Renal pelvis (tissue), 1 donor: ENCODE measurements at regions not wholly inside any gene's neighbourhood (a gene's known extent, or its start where the extent isn't known, plus 50 kb on each side); places are given as distances from the start of the nearest gene placed in this dataset.
"Not testable (repeated sequence)": the region's sequence is repeated elsewhere in the genome, so short reads cannot be mapped to it uniquely, and the experiment has no call there.

Experiments
- DNase-seq: peaks from one replicate; pipeline ENCODE4 v3.0.0-alpha.2; 2013

DNA sequence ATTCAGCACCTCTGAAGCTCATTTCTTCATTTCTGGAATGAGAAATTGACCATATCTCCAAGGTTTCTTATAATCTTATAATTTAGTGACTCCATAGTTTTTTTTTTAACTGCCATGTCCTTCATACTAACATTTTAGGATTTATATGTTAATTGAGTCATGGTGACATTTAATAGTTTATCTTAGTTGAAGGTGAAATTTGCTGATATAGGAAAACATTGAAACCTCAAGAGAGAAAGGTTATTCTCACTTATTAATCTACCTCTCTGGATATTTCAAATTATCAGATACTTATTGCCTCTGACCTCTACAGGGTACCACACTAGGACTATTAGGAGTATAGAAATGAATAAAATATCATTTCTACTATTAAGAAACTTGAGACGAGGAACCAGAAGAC, 499.0 kb downstream of the NUP35 start:
- no peak for DNase-seq

DNA sequence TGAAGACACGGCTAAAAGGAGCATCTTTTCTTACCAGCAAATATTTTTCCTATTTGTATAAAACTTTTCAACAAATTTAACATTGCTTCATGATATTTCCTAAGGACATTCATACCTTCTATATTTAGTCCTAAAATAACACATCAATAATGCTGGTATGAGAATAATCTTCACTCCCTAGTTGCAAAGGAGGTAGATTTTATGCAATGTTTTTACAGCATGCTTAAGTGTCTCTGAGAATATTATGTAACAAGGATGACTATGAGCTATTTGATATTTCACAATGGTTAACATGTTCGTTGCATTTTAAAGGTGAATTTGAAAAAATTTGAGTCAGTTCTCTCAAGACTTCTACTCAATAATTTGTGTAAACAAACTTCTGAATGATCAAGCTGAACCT, 506.7 kb downstream of the NUP35 start:
- no peak for DNase-seq

DNA sequence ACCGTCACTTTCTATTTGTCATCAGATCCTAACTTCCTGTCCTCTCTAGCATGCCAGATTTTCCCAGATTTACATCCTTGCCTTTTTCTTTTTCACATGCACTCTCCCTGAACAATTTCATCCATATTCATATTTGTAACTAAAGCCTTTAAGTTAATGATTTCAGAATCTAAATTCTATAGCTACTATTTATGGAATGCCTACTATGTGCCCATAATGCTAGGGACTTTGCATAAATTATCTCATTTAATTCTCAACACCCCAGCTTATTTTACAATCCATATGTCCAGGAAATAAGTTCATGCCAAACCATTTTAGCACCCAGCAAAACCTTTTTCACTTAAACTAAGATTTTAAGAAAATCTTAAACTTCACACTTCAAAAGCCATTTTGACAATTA, 531.9 kb downstream of the NUP35 start:
- no peak for DNase-seq

DNA sequence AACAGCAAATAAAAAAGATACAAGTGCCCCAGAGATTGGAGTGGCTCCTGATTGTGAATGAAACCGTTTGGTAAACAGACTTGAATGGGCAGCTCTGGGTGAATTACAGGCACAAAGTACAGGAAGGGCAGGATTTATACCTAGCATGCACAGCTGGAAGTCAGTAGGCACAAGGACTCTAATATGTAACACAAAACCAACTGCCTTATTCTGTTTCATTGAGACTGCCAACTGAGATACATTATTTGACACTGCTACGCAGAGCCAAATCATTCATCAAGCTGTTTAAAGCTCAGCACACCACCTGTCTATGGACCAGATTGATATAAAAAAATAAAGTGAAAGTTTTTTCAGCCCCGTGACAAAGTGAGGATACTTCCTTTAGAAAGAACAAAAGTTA, 541.2 kb downstream of the NUP35 start:
- peak; percentile 4 for DNase-seq

DNA sequence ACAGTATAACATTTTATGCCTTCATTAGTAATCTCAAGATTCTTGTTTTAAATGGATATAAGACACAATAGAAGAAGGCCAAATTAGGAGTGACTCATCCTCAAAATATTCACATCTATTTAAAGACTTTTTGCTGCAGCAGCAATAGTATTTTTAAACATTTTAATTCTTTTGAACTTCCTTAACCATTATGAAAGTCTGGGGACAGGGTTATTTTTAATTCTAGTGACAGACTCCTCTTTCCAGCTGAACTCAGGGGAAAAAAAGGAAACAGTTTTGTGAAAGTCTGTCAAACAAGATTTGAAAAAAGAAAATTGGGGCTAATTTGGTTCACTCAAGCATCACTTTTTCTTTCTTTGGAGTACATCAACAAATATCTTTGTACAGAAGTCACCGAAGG, 541.8 kb downstream of the NUP35 start:
- peak; percentile 1 for DNase-seq

DNA sequence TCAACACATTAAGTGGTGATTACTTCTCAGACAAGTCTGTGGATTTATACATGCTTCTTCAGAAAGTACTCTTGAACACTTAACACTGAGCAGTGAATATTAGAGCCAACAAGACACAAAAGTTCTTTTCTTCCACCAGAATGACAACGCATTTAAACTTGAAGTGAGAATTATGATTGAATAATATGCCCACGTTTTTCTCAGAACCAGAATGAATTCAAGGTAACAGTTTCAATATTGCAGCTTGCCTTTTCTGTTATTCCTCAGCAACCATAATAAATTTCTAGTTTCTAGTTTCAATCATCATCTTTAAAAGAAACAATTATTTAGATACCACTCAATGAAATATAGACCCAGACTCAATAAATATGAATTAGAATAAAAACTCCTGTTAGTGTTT, 547.0 kb downstream of the NUP35 start:
- DNase-seq: no peak

DNA sequence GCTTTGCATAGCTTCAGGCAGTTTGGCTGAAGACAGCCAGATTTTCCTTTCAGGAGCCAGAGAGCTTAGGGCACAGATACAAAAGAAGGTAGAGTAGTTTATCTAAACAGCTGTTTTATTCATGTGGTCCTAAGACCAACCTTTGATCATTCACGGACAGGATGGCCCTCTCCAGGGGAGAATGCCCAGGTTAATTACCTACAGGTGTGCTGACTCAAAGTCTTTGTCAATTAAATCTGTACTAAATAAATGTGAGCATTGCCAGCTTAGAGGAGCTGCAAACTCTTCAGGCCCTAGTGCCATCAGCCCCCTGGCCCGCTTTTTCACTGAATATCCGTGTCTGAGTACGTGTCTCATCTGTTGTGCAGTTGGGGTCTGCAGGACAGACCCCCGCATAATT, 554.7 kb downstream of the NUP35 start:
- DNase-seq: no peak

DNA sequence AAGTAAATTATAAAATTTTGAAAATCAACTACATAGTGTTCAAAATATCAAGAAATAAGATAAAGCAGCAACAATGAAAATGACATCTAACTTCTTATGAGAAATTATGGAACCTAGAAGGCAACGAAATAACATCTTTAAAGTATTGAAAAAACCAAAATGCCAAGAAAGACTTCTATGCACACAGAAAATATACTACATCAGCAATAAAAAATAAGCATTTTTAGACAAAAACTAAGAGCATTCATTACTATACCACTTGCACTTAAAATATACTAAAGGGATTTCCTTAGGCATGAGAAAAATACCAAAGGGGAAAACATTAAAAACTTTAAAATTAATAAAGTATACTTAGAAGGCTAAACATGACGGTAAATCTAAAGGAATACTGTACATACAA, 556.3 kb downstream of the NUP35 start:
- DNase-seq: no peak

DNA sequence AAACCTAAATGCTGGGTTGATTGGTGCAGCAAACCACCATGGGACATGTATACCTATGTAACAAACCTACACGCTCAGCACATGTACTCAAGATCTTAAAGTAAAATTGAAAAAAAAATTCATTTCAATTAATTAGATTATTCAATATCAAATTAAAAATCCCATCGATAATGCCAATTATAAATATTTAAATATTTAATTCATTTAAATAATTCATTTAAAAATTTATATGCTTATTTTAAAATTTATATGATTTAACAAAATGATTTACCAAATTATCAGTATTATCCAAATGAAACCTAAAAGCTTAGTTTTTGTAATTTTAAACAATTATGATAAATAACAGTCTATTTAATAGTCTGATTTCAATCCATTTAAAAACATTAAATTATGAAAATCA, 560.4 kb downstream of the NUP35 start:
- no peak for DNase-seq

DNA sequence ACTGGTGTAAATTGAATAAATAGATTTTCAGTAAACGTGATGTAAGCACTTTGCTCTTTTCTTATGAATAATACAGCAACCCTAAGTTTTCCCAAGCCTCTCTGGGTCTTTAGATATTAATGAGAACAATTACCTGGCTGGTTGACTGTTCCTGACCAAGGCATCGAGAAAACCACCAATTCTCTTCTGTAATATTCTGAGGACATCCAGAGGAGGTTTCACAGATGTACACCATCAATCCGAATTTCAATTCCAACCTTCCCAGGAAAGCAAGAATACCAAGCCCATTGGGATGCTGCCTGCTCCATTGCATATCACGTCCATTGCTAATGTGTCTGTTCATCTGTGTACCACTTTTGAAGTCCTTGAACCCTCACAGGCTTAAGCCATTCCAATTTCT, 571.8 kb downstream of the NUP35 start:
- DNase-seq: no peak

DNA sequence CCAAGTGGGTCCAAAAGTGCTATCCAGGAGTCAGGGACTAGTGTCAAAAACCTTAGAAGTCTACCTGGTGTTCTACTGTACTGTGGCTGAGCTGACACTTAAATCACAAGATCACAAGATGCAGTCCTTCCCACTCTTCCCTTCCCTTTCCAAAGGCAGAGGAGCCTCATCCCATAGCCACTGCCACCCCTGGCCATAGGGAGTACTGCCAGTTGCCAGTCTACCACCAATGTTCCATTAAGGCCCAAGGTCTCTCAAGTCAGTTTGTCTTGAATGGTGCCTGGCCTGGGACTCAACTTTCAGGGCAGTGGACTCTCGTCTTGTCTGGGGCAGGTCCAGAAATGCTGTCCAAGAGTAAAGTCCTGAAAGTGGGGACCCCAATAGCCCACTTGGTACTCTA, 585.6 kb downstream of the NUP35 start:
- DNase-seq: no peak

DNA sequence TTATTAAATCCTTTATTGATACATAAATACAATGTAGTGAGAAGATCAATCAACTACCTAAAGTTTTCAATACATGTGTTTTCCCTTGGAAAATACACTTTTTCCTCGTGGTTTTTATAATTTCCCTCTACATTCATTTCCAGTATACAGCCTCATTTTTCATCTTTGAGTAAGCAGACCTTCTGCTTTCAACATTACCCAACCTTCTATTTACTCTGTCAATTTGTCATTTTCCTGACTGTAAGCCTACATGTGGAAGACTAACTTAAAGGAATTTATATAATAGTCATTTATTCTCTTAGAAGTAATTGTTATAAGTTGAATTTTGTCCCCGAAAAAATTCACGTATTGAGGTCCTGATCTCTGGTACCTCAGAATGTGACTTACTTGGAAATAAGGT, 594.0 kb downstream of the NUP35 start:
- DNase-seq: no peak

DNA sequence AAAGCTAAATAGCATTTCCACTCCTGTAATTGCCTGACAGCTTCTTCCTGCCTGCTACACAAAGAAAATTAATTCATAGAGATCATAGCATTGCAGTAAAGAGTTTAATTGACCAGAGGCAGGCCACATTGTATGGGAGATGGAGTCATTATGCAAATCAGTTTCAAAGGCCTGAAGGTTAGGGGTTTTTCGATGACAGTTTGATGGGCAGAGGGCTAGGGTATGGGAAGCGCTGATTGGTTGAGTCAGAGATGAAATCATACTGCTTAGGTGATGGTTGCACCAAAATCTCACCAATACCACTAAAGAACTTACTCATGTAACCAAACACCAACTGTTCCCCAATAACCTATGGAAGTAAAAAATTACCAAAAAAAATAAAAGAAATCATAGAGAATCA, 599.0 kb downstream of the NUP35 start:
- no peak for DNase-seq

DNA sequence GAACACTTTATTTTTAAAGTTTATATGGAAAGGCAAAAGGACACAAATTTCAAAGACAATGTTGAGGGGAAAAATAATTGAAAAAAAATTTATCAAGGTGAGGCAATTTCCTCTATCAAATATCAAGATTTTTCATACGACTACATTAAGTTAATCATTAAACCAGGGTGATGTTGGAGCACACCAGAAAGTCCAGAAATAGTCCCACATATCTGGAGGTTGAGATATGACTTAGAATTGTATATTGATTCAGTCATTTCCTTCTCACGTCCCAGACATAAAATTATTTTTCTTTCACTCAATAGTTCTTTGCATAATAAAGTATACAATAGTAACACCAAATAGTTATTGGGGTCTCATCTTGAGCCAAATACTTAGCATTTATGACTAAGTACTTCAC, 605.1 kb downstream of the NUP35 start:
- no peak for DNase-seq

DNA sequence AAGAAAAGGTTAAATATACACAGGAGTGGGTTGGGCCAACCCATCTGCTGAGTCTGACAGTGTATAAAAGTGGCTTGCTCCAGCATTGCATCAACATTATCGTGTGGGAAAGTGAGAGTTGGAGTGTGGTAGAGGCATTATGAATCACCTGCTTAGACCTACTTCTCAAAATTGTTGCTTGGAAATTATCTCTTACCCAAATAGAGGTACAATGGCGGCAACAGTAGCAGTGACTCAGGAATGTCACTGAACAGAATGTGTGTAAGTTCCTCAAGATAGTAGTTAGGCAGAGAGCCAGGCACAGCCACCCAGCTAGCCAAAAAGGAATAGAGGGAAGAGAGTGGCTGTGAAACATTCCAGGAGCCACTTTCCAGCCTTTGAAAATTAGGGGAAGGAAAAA, 616.0 kb downstream of the NUP35 start:
- no peak for DNase-seq

DNA sequence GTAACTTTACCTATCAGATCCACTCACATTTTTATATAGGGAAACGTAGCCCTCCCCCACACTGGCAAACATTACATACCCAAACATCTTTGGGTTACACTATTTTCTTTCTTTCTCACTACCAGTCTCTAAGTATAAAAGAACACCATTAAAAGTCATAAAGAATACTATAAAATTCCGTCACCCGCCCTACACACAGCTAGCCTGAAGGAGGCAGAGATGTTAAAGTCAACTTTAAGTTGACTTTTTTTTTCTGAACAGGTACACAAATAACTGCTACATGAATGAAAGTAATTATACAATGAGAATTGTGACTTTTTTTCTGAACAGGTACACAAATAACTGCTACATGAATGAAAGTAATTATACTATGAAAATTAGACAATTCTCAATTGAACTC, 628.3 kb downstream of the NUP35 start:
- DNase-seq: no peak

DNA sequence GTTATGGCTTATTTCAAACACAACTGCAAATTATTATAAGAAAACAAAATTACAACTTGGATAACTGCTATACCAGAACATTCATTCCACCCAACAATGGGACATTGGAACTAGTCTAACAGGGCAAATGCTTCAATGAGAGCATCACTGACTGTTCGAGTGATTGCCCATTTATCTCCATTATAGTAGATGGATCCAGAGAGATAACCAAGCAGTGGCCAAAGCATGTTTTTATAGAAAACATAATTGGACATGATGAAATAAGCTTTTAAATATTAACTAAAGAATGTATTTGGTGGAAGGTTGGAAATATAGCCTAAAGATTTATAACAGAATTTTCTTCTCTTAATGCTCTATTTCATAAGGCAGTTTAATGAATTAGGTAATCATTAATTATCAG, 634.8 kb downstream of the NUP35 start:
- no peak for DNase-seq

DNA sequence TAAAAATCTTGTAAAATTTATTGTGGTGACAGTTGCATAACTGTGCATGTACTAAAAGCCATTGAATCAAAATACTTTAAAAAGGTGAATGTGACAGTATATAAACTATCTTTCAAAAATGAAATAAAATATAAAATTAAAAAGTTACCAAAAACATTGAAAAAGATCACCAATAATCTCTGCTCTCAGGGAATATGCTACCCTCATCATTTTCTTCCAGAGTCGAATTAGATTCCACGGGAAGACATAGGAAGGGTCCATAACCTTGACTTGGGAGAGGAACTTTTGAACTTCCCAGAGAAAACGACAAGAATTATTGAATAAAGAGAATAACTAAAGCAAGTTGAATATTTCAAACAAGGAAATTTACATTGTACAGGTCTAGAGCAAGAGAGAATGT, 649.5 kb downstream of the NUP35 start:
- no peak for DNase-seq

DNA sequence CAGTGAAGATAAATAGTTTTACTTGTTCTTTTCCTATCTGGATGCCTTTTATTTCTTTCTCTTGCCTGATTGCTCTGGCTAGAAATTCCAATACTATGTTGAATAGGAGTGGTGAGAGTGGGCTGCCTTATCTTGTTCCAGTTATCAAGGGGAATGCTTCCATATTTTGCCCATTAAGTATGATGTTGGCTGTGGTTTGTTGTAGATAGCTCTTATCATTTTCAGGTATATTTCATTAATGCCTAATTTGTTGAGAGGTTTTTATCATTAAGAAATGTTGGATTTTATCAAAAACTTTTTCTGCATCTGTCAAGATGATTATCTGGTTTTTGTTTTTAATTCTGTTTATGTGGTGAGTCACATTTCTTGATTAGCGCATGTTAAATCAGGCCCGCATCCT, 655.8 kb downstream of the NUP35 start:
- no peak for DNase-seq

DNA sequence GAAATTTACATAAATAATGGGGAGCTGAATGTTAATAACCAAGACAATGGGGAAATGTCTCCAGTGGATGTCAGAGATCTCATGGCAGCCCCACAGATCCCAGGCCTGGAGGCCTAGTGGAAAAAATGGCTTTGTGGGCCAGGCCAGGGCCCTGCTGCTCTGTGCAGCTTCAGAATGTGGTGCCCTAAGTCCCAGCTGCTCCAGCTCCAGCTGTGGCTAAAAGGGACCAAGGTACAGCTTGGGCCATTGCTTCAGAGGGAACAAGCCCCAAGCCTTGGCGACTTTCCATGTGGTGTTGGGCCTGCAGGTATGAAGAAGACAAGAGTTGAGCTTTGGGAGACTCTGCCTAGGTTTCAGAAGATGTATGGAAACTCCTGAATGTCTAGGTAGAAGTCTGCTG, 658.2 kb downstream of the NUP35 start:
- DNase-seq: no peak

DNA sequence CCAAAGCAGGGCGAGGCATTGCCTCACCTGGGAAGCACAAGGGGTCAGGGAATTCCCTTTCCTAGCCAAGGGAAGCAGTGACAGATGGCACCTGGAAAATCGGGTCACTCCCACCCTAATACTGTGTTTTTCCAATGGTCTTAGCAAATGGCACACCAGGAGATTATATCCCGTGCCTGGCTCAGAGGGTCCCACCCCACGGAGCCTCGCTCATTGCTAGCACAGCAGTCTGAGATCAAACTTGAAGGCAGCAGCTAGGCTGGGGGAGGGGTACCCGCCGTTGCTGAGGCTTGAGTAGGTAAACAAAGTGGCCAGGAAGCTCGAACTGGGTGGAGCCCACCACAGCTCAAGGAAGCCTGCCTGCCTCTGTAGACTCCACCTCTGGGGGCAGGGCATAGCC, 664.6 kb downstream of the NUP35 start:
- DNase-seq: not testable (repeated sequence)

DNA sequence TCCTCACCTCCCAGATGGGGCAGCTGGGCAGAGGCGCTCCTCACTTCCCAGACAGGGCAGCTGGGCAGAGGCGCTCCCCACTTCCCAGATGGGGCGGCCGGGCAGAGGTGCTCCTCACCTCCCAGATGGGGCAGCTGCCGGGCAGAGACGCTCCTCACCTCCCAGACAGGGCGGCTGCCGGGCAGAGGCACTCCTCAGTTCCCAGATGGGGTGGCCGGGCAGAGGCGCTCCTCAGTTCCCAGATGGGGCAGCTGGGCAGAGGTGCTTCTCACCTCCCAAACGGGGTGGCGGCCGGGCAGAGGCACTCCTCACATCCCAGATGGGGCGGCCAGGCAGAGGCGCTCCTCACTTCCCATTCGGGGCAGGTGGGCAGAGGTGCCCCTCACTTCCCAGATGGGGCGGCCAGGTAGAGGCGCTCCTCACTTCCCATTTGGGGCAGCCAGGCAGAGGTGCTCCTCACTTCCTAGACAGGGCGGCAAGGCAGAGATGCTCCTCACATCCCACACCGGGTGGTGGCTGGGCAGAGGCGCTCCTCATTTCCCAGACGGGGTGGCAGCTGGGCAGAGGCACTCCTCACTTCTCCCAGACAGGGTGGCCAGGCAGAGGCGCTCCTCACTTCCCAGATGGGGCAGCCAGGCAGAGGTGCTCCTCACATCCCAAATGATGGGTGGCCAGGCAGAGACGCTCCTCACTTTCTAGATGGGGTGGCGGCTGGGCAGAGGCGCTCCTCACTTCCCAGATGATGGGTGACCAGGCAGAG, 668.1 kb downstream of the NUP35 start:
- not testable (repeated sequence) for DNase-seq

DNA sequence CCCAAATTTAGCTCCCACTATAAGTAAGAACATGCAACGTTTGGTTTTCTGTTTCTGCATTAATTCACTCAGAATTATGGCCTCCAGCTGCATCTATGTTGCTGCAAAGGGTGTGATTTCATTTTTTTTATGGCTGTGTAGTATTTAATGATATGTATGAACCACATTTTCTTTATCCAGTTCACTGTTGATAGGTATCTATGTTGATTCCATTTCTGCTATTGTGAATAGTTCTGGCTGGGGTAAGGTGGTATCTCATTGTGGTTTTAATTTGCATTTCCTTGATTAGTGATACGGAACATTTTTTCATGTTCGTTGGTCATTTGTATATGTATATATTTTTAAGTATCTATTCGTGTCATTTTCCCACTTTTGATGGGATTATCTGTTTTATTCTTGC, 674.3 kb downstream of the NUP35 start:
- DNase-seq: no peak

DNA sequence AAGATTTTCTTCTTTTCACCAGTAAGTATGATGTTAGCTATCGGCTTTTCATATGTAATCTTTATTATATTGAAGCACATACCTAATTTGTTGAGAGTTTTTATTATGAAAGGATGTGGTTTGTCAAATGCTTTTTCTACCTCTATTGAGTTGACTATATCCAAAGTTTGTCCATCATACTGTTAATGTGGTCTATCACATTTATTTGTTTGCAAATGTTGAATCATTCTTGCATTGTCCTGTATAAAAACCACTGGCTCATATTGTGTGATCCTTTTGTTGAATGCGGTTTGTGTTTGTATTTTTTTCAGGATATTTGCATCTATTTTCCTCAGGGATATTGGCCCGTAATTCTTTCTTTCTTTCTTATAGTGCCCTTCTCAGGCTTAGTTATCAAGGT, 675.5 kb downstream of the NUP35 start:
- no peak for DNase-seq

DNA sequence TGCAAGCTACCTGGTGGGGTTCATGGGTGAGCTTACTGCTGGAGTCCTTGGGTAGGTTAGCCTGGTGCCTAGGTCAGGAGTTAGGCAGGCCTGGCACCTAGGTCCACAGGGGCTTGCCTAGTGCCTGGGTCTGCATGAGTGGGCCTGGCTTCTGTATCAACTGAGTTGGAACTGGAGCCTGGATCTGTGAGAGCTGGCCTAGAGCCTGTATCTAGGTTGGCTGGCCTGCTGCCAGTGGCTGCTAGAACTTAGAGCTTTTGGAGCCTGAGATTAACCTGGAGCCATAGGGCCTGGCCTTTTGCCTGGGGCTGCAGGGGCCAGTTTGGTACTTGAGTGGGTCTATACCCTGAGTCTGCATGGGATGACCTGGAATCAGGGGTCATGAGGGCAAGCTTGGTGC, 679.4 kb downstream of the NUP35 start:
- no peak for DNase-seq
